ENCODE measurements at regions not wholly inside any gene's neighbourhood (a gene's known extent, or its start where the extent isn't known, plus 50 kb on each side); places are given as distances from the start of the nearest gene placed in this dataset.

- no peak for TF ChIP-seq TAF1 (IDR thresholded peaks at IDR 0.05; ENCODE audit: borderline replicate concordance, low read depth, low read length)
- TF ChIP-seq POLR2A (IDR thresholded peaks at IDR 0.05; ENCODE audit: low read depth, low read length) = no peak
Observed at GRCh38 chr2:79434362-79434761, 78.5 kb upstream of the CTNNA2 start.
